ENCODE measurements at regions not wholly inside any gene's neighbourhood (a gene's known extent, or its start where the extent isn't known, plus 50 kb on each side); places are given as distances from the start of the nearest gene placed in this dataset.

DNA sequence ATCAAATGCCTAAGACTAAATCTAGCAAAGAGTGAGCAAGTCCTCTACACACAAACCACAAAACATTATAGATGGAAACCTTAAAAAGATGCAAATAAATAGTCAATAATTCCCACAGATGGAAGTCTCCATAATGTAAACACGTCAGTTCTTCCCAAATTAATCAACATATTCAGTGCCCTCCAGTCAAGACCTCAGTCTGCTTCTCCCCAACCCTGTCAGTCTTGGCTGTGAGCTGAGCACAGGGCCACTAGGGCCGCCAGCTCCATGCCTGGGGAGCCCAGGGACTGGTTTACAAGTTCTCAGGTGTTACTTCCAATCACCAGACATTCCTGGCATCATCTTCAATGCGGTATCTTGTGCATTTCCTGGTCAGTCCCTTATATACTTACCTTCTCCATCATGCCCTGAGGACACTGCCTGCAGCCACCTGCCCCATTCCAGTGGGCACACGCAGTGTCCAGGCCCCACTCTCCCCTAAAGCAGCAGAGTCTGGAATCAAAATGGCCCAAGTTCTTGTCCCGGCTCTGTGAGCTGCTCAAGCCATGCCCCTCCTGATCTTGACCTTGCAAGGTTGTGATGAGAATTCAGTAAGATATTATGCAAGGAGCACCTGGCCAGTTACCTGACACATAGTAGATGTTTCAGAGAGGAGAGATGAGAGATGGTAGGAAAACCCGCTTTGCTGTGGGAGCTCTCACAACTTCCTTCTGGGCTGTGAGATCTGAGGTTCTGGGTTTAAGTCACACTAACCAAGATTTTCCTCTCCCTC is 207.9 kb upstream of the RAB6C start:
- DNase-seq: no peak

DNA sequence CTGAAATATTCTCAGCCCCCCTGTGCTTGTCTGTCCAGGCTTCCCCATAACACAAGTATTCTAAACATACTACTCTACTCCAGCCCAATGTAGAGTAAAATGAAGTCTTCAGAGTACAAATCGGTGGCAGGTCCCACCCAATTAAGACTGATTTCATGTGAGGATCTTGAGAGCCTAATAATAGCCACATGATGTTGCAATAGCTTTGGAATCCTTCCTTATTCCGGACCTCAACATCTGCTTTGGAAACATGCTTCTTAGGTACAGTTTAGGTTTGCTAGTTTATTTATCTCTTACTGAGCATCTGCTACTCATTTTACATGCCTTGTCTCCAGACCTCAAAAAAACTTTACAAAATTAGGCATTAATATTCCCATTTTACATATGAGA is 207.3 kb upstream of the RAB6C start:
- DNase-seq: no peak

DNA sequence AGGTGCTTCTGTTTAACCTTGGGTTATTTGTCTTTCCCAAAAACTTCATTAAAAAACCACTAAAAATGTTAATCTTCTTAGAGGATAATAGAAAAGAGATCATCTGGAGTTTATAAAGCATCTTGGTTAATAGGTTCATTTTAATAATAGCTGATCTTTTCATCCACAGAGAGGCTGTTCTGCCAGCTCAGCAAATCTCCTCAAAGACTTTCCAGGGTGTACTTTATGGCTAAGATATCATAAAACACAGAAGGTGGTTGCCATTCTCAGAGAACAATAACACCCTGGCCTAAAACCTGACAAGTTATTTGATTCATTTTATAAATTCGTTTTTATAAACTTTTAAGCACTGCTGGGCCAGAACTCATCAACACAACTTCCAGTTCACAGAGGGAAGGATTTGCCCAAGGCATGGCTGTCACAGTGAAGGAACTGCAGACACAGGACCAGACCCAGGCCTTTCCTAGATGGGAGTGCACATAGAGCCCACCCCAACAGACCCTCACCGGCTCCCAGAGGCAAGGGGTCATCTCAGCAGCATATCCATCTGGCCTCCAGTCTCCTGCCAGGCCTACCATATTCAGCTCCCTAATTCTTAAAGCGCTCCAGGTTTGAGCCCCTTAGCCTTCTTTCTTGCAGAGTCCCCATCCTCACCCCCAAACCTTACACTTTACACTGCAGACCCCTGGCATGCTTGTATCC is 203.4 kb upstream of the RAB6C start:
- DNase-seq: no peak

DNA sequence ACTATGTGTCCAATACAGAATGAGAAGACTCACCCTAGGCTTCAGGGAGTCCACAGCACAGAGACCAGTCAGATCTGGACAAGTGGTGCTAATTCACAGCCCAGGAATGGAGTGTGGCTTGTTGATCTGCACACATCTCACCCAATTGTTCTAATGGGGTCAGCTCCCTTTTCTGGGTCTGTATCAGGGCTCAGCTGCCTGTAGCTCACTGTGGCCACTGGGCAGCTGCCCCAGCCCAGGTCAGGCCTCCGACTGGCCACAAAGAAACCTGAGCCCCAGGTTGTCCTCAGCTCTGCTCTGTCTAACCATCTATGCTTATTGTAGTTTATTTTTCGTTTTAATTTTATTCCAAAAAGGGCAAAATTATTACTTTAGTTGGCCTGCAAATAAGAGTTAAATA is 202.3 kb upstream of the RAB6C start:
- no peak for DNase-seq

DNA sequence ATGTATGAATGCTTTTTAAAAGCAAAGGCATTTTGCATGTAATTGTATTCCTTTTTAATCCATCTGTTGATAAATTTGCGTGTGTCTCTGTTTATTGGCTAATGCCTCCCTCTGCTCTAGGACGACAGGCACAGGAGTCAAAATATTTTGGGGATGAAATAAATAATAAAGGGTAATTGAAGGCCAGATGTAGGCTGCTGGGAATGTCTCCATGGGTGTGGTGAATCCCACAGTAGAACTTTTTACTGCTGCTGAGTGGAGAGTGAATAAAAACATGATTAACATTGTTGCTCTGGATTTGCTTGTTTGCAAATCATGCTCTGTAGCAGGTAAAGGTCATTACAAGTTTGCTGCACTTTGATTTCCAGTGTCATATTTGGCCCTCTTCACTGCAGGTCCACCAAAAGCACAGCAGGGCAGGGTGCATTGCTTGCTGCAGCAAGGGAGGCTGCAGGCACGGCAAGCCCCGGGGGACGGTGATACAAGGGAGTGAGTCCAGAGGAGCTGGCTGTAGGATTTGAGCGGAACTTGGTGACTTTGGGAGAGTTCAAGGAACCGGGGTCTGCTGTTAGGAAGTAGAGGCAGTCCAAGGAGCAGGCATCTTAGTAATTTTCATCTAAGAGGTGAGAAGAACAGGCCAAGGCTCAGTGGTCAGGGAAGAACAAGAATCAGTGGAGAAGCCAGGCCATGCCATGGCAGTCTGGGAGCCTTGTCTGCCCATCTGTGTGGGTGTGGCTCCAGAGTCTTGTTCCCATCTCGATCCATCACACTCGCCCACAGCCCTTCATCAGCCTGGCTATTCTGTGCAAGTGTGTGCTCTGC is 201.5 kb upstream of the RAB6C start:
- DNase-seq: no peak

DNA sequence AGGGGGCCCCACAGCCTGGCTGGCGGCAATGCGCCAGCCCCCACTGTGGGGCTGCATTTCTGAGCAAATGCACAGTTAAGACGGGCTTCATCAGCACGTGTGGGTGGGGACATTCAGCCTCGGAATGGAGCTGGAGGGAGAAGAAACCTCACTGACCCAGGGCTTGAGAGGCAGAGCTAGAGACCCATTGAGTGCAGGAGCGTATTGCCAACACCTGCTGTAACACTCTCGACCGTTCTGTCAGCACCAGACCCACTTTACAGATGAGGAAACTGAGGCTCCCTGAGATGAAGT is 200.9 kb upstream of the RAB6C start:
- no peak for DNase-seq

GRCh38 chr2:129779783-129780182 is 199.7 kb upstream of the RAB6C start:
- DNase-seq: no peak

DNA sequence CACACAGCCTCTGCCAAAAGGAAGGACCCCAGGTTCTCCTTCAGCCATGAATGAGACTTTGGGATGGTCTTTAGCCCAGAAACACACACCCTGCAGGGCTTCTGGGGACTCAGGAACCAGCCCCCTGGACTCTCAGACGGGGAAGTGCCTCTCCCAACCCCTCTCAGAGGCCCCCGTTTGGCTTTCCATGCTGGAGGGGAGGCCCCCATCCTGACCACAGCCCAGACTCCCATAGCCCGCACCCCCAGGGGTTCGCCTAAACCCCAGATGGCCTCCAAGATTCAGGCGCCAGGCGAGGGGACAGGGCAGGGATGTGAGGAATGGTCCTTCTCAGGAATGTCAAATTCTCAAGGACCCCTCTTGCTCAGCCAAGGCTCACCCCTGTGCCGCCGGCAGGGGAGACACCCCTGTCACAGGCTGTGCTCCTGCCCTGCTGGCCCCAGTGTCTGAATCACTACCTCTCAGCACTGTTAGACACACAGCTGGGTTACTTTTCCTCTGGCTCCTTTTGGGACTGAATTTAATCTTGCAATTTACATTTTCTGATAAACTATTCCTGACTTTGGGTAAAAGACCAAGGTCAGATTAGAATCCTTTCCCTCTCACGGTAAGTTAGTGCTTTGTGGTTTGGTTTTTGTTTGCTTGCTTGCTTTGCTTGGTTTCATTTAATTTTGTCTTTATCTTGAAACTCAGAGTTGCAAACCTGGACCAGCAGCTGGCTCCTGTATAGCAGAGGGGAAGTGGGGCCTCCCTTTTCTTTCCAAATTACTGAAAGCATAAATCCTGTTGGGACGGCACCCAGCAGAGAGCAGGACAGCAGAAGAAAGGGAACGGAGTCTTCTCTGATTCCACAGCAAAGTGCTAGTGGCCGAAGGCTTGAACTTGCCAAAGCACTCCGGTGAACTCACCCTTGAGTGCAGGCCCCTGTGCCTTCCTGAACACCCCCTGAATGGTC is 198.9 kb upstream of the RAB6C start:
- no peak for DNase-seq

DNA sequence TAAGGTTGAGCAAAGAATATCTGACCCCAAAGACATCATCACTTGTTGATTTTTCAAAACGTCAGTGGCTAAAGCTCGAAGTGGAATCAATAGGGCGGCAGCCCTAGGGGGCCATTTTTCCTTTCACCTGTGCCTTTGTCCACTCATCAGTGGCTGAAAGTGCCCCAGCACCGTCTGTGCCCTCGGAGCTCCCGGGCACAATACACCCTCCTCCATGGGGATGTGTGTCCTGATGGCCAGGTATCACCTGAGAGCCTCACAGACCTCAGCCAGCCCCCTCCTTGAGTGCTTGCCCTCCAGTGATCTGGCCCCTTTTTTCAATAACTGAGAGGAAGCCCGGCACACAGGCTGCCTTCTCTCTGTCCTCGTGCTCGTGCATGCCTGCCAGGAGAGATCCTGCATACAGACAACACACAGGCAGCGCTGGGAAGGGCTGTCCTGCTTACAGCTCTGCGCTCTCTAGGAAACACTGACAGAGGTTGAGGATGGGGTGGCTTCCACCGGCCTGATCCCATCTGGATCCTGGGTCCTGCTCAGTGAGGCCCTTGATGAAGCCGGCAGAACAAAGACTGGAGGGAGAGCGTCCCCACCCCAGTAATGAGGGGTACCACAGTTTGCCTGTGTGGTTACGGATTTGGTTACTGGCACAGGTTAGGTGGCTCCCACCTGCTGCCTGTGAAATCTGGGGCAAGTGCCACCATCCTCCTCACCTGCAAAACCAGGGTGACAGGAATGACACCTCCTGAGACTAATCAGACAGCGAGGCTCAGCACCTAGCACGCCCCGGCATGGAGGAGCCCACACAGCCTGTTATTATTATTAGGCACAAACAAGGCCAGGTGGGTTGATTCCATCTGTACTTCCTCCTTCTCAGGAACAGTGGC is 197.5 kb upstream of the RAB6C start:
- DNase-seq: no peak

- no peak for DNase-seq
Observed at GRCh38 chr2:129782633-129782990, 196.9 kb upstream of the RAB6C start.

GRCh38 chr2:129784486-129784885 is 195.0 kb upstream of the RAB6C start:
- no peak for DNase-seq

- no peak for DNase-seq
Observed at GRCh38 chr2:129791712-129792111, 187.8 kb upstream of the RAB6C start.

DNA sequence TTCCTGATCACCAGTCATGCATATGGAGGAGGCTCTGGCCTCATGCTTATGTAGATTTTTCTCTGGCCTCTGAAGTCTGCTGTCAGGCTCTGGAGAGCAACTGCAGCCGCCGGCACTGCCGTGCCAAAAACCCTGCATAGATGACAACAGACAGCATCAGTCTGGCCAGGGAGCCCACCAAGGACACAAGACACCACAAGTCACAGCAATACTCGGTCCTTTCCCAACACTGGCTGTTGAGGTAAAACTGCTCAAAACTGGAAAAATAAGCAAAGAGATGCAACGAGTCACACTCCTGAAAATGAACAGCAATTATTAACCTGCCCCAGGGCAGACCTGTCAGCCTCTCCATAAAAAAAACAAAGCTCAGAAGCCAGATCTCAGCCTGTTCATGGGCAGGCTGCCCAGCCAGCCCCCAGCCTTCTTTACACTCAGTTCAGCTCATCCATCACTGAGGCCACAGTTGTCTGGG is 186.0 kb upstream of the RAB6C start:
- no peak for DNase-seq

DNA sequence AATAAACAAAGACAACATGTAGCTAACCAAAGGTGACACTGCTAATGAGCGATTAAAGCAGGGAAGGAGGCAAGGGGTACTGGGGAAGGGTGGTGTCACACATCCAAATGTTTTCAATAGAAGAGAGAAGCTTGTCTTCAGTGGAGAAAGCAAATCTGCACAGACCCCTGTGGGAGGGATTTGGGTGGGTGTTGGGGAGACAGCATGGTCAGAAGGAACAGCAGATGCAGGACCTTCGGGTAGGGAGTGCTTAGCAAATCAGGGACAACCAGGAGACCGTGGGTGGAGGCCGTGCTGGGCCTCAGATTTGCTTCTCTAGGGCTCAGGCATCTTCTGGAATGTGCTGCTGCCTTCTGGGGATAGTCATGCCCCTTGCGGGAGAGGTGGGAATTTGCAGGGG is 185.3 kb upstream of the RAB6C start:
- DNase-seq: no peak

DNA sequence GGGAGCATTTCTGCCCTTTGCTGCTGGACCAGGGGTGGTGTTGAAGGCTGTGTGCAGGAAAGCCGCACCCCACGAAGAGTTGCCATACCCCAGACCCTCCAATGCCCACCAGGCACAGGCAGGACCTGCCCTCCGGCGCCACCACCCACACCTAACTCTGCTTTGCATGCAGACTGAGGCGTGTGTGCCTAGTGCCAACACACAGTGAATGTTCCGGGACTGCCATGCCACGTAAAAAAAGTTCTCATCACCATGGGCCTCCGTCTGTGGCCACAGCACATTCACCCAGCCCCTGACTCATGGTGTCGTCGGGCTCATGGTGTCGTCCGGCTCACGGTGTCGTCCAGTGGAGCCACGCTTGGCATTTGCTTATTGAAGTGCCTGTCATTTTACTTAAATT is 184.9 kb upstream of the RAB6C start:
- no peak for DNase-seq

GRCh38 chr2:129796225-129796624 is 183.2 kb upstream of the RAB6C start:
- DNase-seq: no peak

GRCh38 chr2:129796801-129797488 is 182.5 kb upstream of the RAB6C start:
- DNase-seq: no peak

DNA sequence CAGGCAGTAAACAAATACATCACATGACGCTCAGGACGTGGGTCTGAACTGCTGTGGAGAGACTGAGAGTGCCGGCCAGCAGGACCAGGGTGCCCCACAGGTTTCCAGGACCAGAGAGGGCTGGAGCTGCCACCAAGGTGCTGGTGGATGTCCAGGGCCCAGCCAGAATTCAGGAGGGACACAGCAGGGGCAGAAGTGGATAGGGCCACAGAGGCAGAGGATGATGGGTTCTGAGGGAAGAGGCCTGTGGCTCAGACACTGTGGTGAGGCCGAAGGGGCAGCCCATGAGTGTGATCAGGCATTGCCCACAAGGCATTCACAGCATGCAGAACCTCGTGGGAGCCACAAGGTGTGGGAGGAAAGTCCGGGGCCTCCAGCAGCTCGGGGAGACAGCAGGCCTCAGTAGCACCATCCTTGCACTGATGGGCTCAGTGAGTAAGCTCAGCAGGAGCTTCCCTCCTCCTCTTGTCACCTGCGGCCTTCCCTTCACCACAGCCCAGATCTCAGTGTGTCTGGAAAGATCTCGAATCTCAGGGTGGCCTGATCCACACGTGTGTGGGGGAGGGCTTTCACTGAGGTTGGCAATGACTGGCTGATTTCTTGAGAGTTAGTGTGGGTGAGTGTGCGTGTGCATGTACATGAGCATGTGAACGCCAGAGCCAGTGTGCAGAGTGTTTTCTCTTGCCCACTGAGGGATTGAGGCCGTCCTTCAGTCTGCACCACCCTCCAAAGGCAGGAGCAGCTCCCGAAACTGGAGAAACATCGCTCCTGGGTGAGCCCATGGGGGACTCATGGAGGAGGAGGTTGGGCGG is 181.8 kb upstream of the RAB6C start:
- DNase-seq: no peak

DNA sequence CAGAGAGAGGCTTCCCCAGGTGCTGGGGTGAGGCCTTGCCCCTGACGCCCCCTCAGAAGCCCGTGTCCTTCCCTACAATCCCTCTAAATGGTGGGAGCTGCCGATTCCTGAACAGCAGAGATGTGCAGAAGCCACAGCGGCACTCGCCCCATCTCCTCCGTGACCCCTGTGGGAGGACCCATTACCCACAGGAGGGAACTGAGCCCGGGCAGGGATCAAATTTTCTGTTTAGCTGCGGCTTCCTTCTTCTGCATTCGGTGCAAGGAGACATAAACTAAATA is 181.2 kb upstream of the RAB6C start:
- no peak for DNase-seq

DNA sequence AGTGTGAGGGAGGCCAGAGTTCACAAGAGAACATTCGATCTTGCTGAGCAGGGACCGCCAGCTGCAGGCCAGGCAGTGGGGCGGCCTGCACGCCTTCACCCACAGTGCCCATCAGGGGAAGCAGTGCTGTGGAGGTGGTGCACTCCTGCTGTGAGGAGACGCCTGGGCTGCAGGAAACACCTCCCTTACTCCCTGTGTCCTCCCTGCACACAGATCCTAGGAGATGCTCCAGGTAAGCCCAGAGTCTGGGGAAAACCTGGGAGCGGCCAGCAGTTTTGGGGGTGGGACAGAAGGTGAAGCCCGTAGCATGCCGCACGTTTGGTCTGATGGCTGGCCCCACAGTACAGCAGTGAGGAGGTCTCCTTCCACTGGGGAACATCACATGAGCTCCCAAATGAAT is 180.8 kb upstream of the RAB6C start:
- DNase-seq: no peak

All from left kidney (tissue), 1 donor.